Breast epithelium (tissue), 3 donors: ENCODE measurements at regions not wholly inside any gene's neighbourhood (a gene's known extent, or its start where the extent isn't known, plus 50 kb on each side); places are given as distances from the start of the nearest gene placed in this dataset.

ENCODE experiments used
- POLR2A ChIP-seq: fragments of 450-650 bp; IDR thresholded peaks from one replicate; pipeline ENCODE4 v1.6.1; 2016; ENCODE audit warnings: antibody characterized with exemption, mild to moderate bottlenecking, moderate library complexity
- TF ChIP-seq, protein P1 (sequence below), 3 donors: fragments of 450-650 bp; IDR thresholded peaks; one replicate each; pipeline ENCODE4 v1.5.1; 2016 to 2017; ENCODE audit warnings: antibody characterized with exemption in 3 of 3, mild to moderate bottlenecking in 3 of 3, moderate library complexity in 3 of 3

GRCh38 chr21:35178098-35178497, 129.0 kb upstream of the RUNX1 start:
- TF ChIP-seq, protein P1, sequence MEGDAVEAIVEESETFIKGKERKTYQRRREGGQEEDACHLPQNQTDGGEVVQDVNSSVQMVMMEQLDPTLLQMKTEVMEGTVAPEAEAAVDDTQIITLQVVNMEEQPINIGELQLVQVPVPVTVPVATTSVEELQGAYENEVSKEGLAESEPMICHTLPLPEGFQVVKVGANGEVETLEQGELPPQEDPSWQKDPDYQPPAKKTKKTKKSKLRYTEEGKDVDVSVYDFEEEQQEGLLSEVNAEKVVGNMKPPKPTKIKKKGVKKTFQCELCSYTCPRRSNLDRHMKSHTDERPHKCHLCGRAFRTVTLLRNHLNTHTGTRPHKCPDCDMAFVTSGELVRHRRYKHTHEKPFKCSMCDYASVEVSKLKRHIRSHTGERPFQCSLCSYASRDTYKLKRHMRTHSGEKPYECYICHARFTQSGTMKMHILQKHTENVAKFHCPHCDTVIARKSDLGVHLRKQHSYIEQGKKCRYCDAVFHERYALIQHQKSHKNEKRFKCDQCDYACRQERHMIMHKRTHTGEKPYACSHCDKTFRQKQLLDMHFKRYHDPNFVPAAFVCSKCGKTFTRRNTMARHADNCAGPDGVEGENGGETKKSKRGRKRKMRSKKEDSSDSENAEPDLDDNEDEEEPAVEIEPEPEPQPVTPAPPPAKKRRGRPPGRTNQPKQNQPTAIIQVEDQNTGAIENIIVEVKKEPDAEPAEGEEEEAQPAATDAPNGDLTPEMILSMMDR (IDR thresholded peaks at IDR 0.05) = no peak
- TF ChIP-seq POLR2A = no peak
